Hepatocyte (in vitro differentiated cells): ENCODE measurements at regions not wholly inside any gene's neighbourhood (a gene's known extent, or its start where the extent isn't known, plus 50 kb on each side); places are given as distances from the start of the nearest gene placed in this dataset.

Experiments
- EZH2 ChIP-seq: fragments of 200-600 bp; sonication (generic); IDR thresholded peaks from 2 replicates; pipeline ENCODE4 v1.6.1; 2016; ENCODE audit warnings: antibody characterized with exemption, mild to moderate bottlenecking, borderline replicate concordance
- TF ChIP-seq, protein P1 (sequence below): fragments of 200-600 bp; sonication (generic); IDR thresholded peaks from 2 replicates; pipeline ENCODE4 v1.5.1; 2016; ENCODE audit warnings: antibody characterized with exemption, mild to moderate bottlenecking; ENCODE audit not compliant: poor library complexity

DNA sequence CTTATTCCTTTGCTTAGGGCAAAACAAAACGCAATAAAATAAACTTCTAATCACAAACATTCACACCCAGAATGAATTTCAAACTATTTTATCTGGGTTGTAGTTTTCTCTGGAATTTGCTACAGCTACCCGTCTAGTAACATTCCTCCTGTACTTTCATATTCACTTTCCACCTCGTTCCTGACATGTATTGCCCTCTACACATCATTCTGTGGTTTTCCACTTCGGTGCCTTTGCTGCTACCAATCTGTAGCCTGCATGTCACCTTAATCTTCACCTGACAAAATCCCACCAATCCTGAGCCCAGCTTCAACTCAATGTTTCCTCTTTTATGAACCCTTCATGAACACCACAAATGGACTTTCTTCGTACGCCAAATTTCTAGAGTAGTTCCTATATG lies 694.1 kb upstream of the C9orf72 start:
- TF ChIP-seq, protein P1, sequence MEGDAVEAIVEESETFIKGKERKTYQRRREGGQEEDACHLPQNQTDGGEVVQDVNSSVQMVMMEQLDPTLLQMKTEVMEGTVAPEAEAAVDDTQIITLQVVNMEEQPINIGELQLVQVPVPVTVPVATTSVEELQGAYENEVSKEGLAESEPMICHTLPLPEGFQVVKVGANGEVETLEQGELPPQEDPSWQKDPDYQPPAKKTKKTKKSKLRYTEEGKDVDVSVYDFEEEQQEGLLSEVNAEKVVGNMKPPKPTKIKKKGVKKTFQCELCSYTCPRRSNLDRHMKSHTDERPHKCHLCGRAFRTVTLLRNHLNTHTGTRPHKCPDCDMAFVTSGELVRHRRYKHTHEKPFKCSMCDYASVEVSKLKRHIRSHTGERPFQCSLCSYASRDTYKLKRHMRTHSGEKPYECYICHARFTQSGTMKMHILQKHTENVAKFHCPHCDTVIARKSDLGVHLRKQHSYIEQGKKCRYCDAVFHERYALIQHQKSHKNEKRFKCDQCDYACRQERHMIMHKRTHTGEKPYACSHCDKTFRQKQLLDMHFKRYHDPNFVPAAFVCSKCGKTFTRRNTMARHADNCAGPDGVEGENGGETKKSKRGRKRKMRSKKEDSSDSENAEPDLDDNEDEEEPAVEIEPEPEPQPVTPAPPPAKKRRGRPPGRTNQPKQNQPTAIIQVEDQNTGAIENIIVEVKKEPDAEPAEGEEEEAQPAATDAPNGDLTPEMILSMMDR: no peak
- TF ChIP-seq EZH2: no peak
